ENCODE measurements at regions not wholly inside any gene's neighbourhood (a gene's known extent, or its start where the extent isn't known, plus 50 kb on each side); places are given as distances from the start of the nearest gene placed in this dataset.

GRCh38 chrX:40962793-40963407 is 122.3 kb upstream of the USP9X start:
- H3K4me3 ChIP-seq (ENCODE audit: low read depth, low read length), result no peak overlapping the region
- no peaks in the 10 kb centered on the region for H3K36me3 ChIP-seq
- no peaks in the 10 kb centered on the region for H3K9me3 ChIP-seq (ENCODE audit: severe bottlenecking)
- no peak for TF ChIP-seq CTCF (IDR thresholded peaks at IDR 0.05; ENCODE audit: low read depth, low read length)
- DNase-seq, result no peak
- no peak overlapping the region for H3K27ac ChIP-seq
- no peaks in the 10 kb centered on the region for H3K27me3 ChIP-seq (ENCODE audit: insufficient read depth, low read depth, severe bottlenecking)

- Histone ChIP-seq H3K9me3 (ENCODE audit: severe bottlenecking) (no peaks in the 10 kb centered on the region), H3K36me3 (no peaks in the 10 kb centered on the region), H3K27me3 (ENCODE audit: insufficient read depth, low read depth, severe bottlenecking) (no peaks in the 10 kb centered on the region), H3K4me3 (ENCODE audit: low read depth, low read length) (no peak overlapping the region), H3K27ac (no peak overlapping the region)
- TF ChIP-seq CTCF (IDR thresholded peaks at IDR 0.05; ENCODE audit: low read depth, low read length), result no peak
- no peak for DNase-seq
Observed at GRCh38 chrX:40964008-40964407, 121.2 kb upstream of the USP9X start.

DNA sequence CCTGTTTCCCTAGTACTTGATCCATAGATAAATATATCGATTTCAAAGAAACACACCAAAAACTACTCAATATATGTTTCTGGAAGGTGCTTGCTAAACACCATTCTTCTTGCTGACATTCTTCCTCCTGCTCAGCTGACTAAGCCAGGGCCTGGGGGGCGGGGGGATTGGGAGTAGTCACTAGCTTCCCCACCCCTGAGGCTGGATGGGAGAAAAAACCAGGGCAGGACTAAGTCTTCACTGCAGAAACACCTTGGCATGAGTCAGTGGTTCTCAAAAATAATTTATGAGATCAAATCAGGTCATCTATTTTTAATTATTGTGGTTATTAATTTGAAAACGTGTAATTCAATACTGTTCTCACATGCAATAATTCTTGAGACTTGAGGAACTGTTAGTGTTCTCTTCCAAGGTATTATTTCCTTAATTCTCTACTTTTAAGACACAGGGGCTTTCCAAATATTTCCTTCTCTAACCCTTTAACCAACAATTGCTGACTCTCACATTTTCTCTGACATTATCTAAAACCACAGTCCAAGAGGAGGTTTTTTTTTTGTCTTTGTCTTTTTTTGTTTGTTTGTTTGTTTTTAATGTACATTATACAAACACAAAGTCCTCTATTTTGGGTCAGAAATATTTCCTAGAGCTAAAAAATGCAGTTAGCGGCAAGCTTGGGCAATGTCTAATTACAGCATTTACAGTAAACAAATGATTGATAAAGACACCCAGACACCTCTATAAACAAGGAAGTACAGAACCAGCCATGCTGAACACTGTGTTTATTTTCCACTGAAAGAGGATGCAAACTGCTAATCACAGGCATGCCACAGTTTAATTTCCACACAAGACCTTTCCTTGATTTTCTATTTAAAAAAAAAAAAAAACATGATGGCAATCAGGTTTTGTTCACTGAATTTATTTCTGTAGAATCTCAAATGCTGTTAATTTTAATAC is 120.3 kb upstream of the USP9X start:
- DNase-seq, result no peak
- no peaks in the 10 kb centered on the region for H3K36me3 ChIP-seq
- no peaks in the 10 kb centered on the region for H3K27me3 ChIP-seq (ENCODE audit: insufficient read depth, low read depth, severe bottlenecking)
- H3K9me3 ChIP-seq (ENCODE audit: severe bottlenecking), result no peaks in the 10 kb centered on the region
- no peak overlapping the region for H3K4me3 ChIP-seq (ENCODE audit: low read depth, low read length)
- TF ChIP-seq CTCF (IDR thresholded peaks at IDR 0.05; ENCODE audit: low read depth, low read length), result no peak
- H3K27ac ChIP-seq, result no peak overlapping the region

- Histone ChIP-seq H3K9me3 (ENCODE audit: severe bottlenecking) (no peaks in the 10 kb centered on the region), H3K36me3 (no peaks in the 10 kb centered on the region), H3K27ac (no peak overlapping the region), H3K4me3 (ENCODE audit: low read depth, low read length) (no peak overlapping the region), H3K27me3 (ENCODE audit: insufficient read depth, low read depth, severe bottlenecking) (peaks cover under 1% of the 10 kb centered on the region)
- TF ChIP-seq CTCF (IDR thresholded peaks at IDR 0.05; ENCODE audit: low read depth, low read length), result no peak
- DNase-seq, result no peak
Observed at GRCh38 chrX:40966213-40966820, 118.9 kb upstream of the USP9X start.

- H3K27ac ChIP-seq, result no peak overlapping the region
- H3K9me3 ChIP-seq (ENCODE audit: severe bottlenecking), result no peaks in the 10 kb centered on the region
- no peak overlapping the region for H3K4me3 ChIP-seq (ENCODE audit: low read depth, low read length)
- H3K27me3 ChIP-seq (ENCODE audit: insufficient read depth, low read depth, severe bottlenecking), result peaks cover 6% of the 10 kb centered on the region
- TF ChIP-seq CTCF (IDR thresholded peaks at IDR 0.05; ENCODE audit: low read depth, low read length), result no peak
- no peak for DNase-seq
- H3K36me3 ChIP-seq, result no peaks in the 10 kb centered on the region
Observed at GRCh38 chrX:40968180-40968579, 117.1 kb upstream of the USP9X start.
